ENCODE measurements at regions not wholly inside any gene's neighbourhood (a gene's known extent, or its start where the extent isn't known, plus 50 kb on each side); places are given as distances from the start of the nearest gene placed in this dataset.

- TF ChIP-seq CTCF (conservative IDR thresholded peaks at IDR 0.05) (no peak), ZFX (IDR thresholded peaks at IDR 0.05) (no peak)
- no peak overlapping the region for H3K27ac ChIP-seq
These were observed 282.6 kb downstream of the NUF2 start for GRCh38 chr1:163604321-163604720.

GRCh38 chr1:163604896-163605295 lies 283.1 kb downstream of the NUF2 start:
- no peak for TF ChIP-seq CTCF (conservative IDR thresholded peaks at IDR 0.05)
- no peak overlapping the region for H3K27ac ChIP-seq

- no peak for TF ChIP-seq CTCF (conservative IDR thresholded peaks at IDR 0.05)
- TF ChIP-seq ZFX (IDR thresholded peaks at IDR 0.05): no peak
- no peak overlapping the region for H3K27ac ChIP-seq
These were observed 287.2 kb downstream of the NUF2 start for GRCh38 chr1:163608979-163609378.

GRCh38 chr1:163609858-163610257 lies 288.1 kb downstream of the NUF2 start:
- H3K27ac ChIP-seq: no peak overlapping the region
- TF ChIP-seq ZFX (IDR thresholded peaks at IDR 0.05) (no peak), CTCF (conservative IDR thresholded peaks at IDR 0.05) (no peak)

- no peak overlapping the region for H3K27ac ChIP-seq
- TF ChIP-seq ZFX (IDR thresholded peaks at IDR 0.05): no peak
- no peak for TF ChIP-seq CTCF (conservative IDR thresholded peaks at IDR 0.05)
These were observed 288.7 kb downstream of the NUF2 start for GRCh38 chr1:163610486-163610885.

- TF ChIP-seq ZFX (IDR thresholded peaks at IDR 0.05) (no peak), CTCF (conservative IDR thresholded peaks at IDR 0.05) (no peak)
- no peak overlapping the region for H3K27ac ChIP-seq
These were observed 292.6 kb downstream of the NUF2 start for GRCh38 chr1:163614361-163614760.

GRCh38 chr1:163628034-163628773 lies 306.4 kb downstream of the NUF2 start:
- no peak overlapping the region for H3K27ac ChIP-seq

More at GRCh38 chr1:163628034-163628773, 306.4 kb downstream of the NUF2 start:
- TF ChIP-seq CTCF (conservative IDR thresholded peaks at IDR 0.05) (no peak), ZFX (IDR thresholded peaks at IDR 0.05) (no peak)
